VCaP (cell line): ENCODE measurements at regions not wholly inside any gene's neighbourhood (a gene's known extent, or its start where the extent isn't known, plus 50 kb on each side); places are given as distances from the start of the nearest gene placed in this dataset.
"Not testable (repeated sequence)": the region's sequence is repeated elsewhere in the genome, so short reads cannot be mapped to it uniquely, and the experiment has no call there.

Experiments
- H3K27ac ChIP-seq: fragments of 450-650 bp; 2 replicates; pipeline ENCODE4 v1.5.1; 2017
- CTCF ChIP-seq: fragments of 450-650 bp; conservative IDR thresholded peaks from 2 replicates; pipeline ENCODE4 v1.5.1; 2017; ENCODE audit warnings: mild to moderate bottlenecking, moderate library complexity

GRCh38 chr2:57210855-57211254 is 835.8 kb upstream of the VRK2 start:
- no peak overlapping the region for H3K27ac ChIP-seq
- no peak for TF ChIP-seq CTCF

- TF ChIP-seq CTCF, result no peak
Observed at GRCh38 chr2:57217013-57217412, 829.6 kb upstream of the VRK2 start.

GRCh38 chr2:57218206-57218605 is 828.4 kb upstream of the VRK2 start:
- H3K27ac ChIP-seq, result no peak overlapping the region
- TF ChIP-seq CTCF, result no peak

More at GRCh38 chr2:57217013-57217412, 829.6 kb upstream of the VRK2 start:
- no peak overlapping the region for H3K27ac ChIP-seq

- H3K27ac ChIP-seq, result not testable (repeated sequence)
Observed at GRCh38 chr2:57229706-57230105, 816.9 kb upstream of the VRK2 start.

- H3K27ac ChIP-seq, result not testable (repeated sequence)
Observed at GRCh38 chr2:57232341-57232740, 814.3 kb upstream of the VRK2 start.

GRCh38 chr2:57251495-57251894 is 795.1 kb upstream of the VRK2 start:
- H3K27ac ChIP-seq, result not testable (repeated sequence)

- not testable (repeated sequence) for H3K27ac ChIP-seq
Observed at GRCh38 chr2:57276408-57276807, 770.2 kb upstream of the VRK2 start.

- no peak overlapping the region for H3K27ac ChIP-seq
- no peak for TF ChIP-seq CTCF
Observed at GRCh38 chr2:57278451-57278850, 768.2 kb upstream of the VRK2 start.

GRCh38 chr2:57291209-57291608 is 755.4 kb upstream of the VRK2 start:
- no peak overlapping the region for H3K27ac ChIP-seq
- no peak for TF ChIP-seq CTCF

GRCh38 chr2:57296795-57297517 is 749.6 kb upstream of the VRK2 start:
- no peak overlapping the region for H3K27ac ChIP-seq
- no peak for TF ChIP-seq CTCF
